WTC11 (cell line): ENCODE measurements at regions not wholly inside any gene's neighbourhood (a gene's known extent, or its start where the extent isn't known, plus 50 kb on each side); places are given as distances from the start of the nearest gene placed in this dataset.

Experiments
- ATAC-seq: fragments of 200-7000 bp; cut with Tn5 transposase; 2 replicates; pipeline ENCODE4 v1.10.0; 2021; ENCODE audit warnings: mild to moderate bottlenecking, moderate library complexity
- CTCF ChIA-PET: fragments of 300-600 bp; sonication (Branson Sonifier 250); formaldehyde crosslinking; loops from one replicate; lab custom pipeline; 2021; ENCODE audit warnings: antibody characterized with exemption; lab: Charles Lee
- POLR2A ChIA-PET: fragments of 350-600 bp; sonication (Branson Sonifier 250); formaldehyde crosslinking; loops from one replicate; lab custom pipeline; 2021; ENCODE audit warnings: antibody characterized with exemption; lab: Charles Lee
- DNase-seq: peaks from one replicate; pipeline ENCODE4 v3.0.0; 2021; ENCODE audit warnings: low spot score
- H3K27ac Mint-ChIP-seq: 2 replicates; pipeline ENCODE4 v1.8.0; 2021; ENCODE audit warnings: mixed read lengths
- H3K27me3 Mint-ChIP-seq: 2 replicates; pipeline ENCODE4 v1.8.0; 2021; ENCODE audit warnings: low read depth, mild to moderate bottlenecking, moderate library complexity, mixed read lengths
- H3K36me3 Mint-ChIP-seq: 2 replicates; pipeline ENCODE4 v1.8.0; 2021; ENCODE audit warnings: mixed read lengths
- H3K4me1 Mint-ChIP-seq: 2 replicates; pipeline ENCODE4 v1.8.0; 2022; ENCODE audit warnings: mixed read lengths
- H3K4me3 Mint-ChIP-seq: 2 replicates; pipeline ENCODE4 v1.8.0; 2021; ENCODE audit warnings: mild to moderate bottlenecking, moderate library complexity, mixed read lengths
- H3K9me3 Mint-ChIP-seq: 2 replicates; pipeline ENCODE4 v1.8.0; 2021; ENCODE audit warnings: mixed read lengths
- CBFB ChIP-seq: sonication (generic); formaldehyde crosslinking; IDR thresholded peaks from 2 replicates; pipeline ENCODE4 v1.8.1; 2022; ENCODE audit warnings: mild to moderate bottlenecking, low read depth, missing genetic modification reagents
- CREB1 ChIP-seq: sonication (generic); formaldehyde crosslinking; IDR thresholded peaks from 2 replicates; pipeline ENCODE4 v1.8.0; 2023; ENCODE audit warnings: mild to moderate bottlenecking, missing genetic modification reagents
- CREM ChIP-seq: sonication (generic); formaldehyde crosslinking; IDR thresholded peaks from 2 replicates; pipeline ENCODE4 v1.8.1; 2022; ENCODE audit warnings: mild to moderate bottlenecking, missing genetic modification reagents, moderate library complexity
- CTCF ChIP-seq: fragments of 200-600 bp; IDR thresholded peaks from 2 replicates; pipeline ENCODE4 v1.8.0; 2022; ENCODE audit warnings: antibody characterized with exemption
- ESRRA ChIP-seq: sonication (generic); formaldehyde crosslinking; IDR thresholded peaks from 2 replicates; pipeline ENCODE4 v1.8.1; 2022; ENCODE audit warnings: mild to moderate bottlenecking, missing genetic modification reagents, borderline replicate concordance
- FOXJ3 ChIP-seq: sonication (generic); formaldehyde crosslinking; IDR thresholded peaks from 2 replicates; pipeline ENCODE4 v1.9.0; 2021; ENCODE audit warnings: missing genetic modification reagents, mild to moderate bottlenecking, borderline replicate concordance
- FOXP1 ChIP-seq: sonication (generic); formaldehyde crosslinking; IDR thresholded peaks from 2 replicates; pipeline ENCODE4 v1.8.0; 2022; ENCODE audit warnings: missing genetic modification reagents, mild to moderate bottlenecking, moderate library complexity, borderline replicate concordance
- GRHL2 ChIP-seq: fragments of 250-450 bp; sonication (Bioruptor Pico); IDR thresholded peaks from 2 replicates; pipeline ENCODE4 v1.8.0; 2022; ENCODE audit warnings: mild to moderate bottlenecking, moderate library complexity; ENCODE audit not compliant: insufficient replicate concordance, severe bottlenecking
- HMGA2 ChIP-seq: fragments of 250-450 bp; sonication (Bioruptor Pico); IDR thresholded peaks from 2 replicates; pipeline ENCODE4 v1.4.0; 2021; ENCODE audit warnings: mild to moderate bottlenecking, moderate library complexity
- IRF2 ChIP-seq: sonication (generic); formaldehyde crosslinking; IDR thresholded peaks from 2 replicates; pipeline ENCODE4 v1.8.0; 2022; ENCODE audit warnings: low read depth, missing genetic modification reagents, borderline replicate concordance
- KAT7 ChIP-seq: sonication (generic); formaldehyde crosslinking; IDR thresholded peaks from 2 replicates; pipeline ENCODE4 v1.8.1; 2023; ENCODE audit warnings: missing genetic modification reagents, mild to moderate bottlenecking, borderline replicate concordance
- NFATC4 ChIP-seq: fragments of 250-450 bp; sonication (Bioruptor Pico); IDR thresholded peaks from 2 replicates; pipeline ENCODE4 v1.9.0; 2021; ENCODE audit warnings: mild to moderate bottlenecking
- NFYB ChIP-seq: sonication (generic); formaldehyde crosslinking; conservative IDR thresholded peaks from 2 replicates; pipeline ENCODE4 v1.8.0; 2022; ENCODE audit warnings: low read depth, missing genetic modification reagents
- NR2C2 ChIP-seq: sonication (generic); formaldehyde crosslinking; IDR thresholded peaks from 2 replicates; pipeline ENCODE4 v1.8.0; 2022; ENCODE audit warnings: mild to moderate bottlenecking, missing genetic modification reagents
- SMAD4 ChIP-seq: sonication (generic); formaldehyde crosslinking; IDR thresholded peaks from 2 replicates; pipeline ENCODE4 v1.8.0; 2022; ENCODE audit warnings: mild to moderate bottlenecking, missing genetic modification reagents
- TEAD1 ChIP-seq: sonication (generic); formaldehyde crosslinking; IDR thresholded peaks from 2 replicates; pipeline ENCODE4 v1.8.0; 2022; ENCODE audit warnings: mild to moderate bottlenecking, missing genetic modification reagents
- TP53 ChIP-seq: sonication (generic); formaldehyde crosslinking; IDR thresholded peaks from 2 replicates; pipeline ENCODE4 v1.8.1; 2023; ENCODE audit warnings: mild to moderate bottlenecking, missing genetic modification reagents
- ZBTB21 ChIP-seq: sonication (generic); formaldehyde crosslinking; IDR thresholded peaks from 2 replicates; pipeline ENCODE4 v1.8.1; 2023; ENCODE audit warnings: mild to moderate bottlenecking, missing genetic modification reagents, borderline replicate concordance
- ZNF219 ChIP-seq: sonication (generic); formaldehyde crosslinking; IDR thresholded peaks from 2 replicates; pipeline ENCODE4 v1.8.0; 2023; ENCODE audit warnings: missing genetic modification reagents, mild to moderate bottlenecking, borderline replicate concordance
- ZNF232 ChIP-seq: sonication (generic); formaldehyde crosslinking; IDR thresholded peaks from 2 replicates; pipeline ENCODE4 v1.8.0; 2022; ENCODE audit warnings: mild to moderate bottlenecking, missing genetic modification reagents
- ZNF423 ChIP-seq: fragments of 250-450 bp; sonication (Bioruptor Pico); IDR thresholded peaks from 2 replicates; pipeline ENCODE4 v2.1.2; 2022; ENCODE audit warnings: mild to moderate bottlenecking, moderate library complexity
- ZNF671 ChIP-seq: fragments of 250-450 bp; sonication (Bioruptor Pico); IDR thresholded peaks from 2 replicates; pipeline ENCODE4 v1.8.0; 2021; ENCODE audit warnings: mild to moderate bottlenecking
- ZSCAN18 ChIP-seq: fragments of 250-450 bp; sonication (Bioruptor Pico); IDR thresholded peaks from 2 replicates; pipeline ENCODE4 v2.1.2; 2022; ENCODE audit warnings: mild to moderate bottlenecking, moderate library complexity
- TF ChIP-seq, protein P1 (sequence below): sonication (generic); formaldehyde crosslinking; IDR thresholded peaks from 2 replicates; pipeline ENCODE4 v1.8.1; 2022; ENCODE audit warnings: low read depth, mild to moderate bottlenecking, moderate library complexity, missing genetic modification reagents, borderline replicate concordance
- TF ChIP-seq, protein P2 (sequence below): sonication (generic); formaldehyde crosslinking; IDR thresholded peaks from 2 replicates; pipeline ENCODE4 v1.8.1; 2023; ENCODE audit warnings: mild to moderate bottlenecking, missing genetic modification reagents
- TF ChIP-seq, protein P3 (sequence below): sonication (generic); formaldehyde crosslinking; IDR thresholded peaks from 2 replicates; pipeline ENCODE4 v1.8.0; 2022; ENCODE audit warnings: mild to moderate bottlenecking, missing genetic modification reagents

- H3K36me3 Mint-ChIP-seq = no peaks in the 10 kb centered on the region
- no peaks in the 10 kb centered on the region for H3K4me1 Mint-ChIP-seq
- no peak overlapping the region for H3K4me3 Mint-ChIP-seq
- no peak for ATAC-seq
- ChIA-PET POLR2A (no interaction called here), CTCF (no interaction called here)
- TF ChIP-seq ZNF671 (CRISPR knock-in tag) (no peak), SMAD4 (CRISPR knock-in tag) (no peak), CREB1 (CRISPR knock-in tag) (no peak), ESRRA (CRISPR knock-in tag) (no peak), NFATC4 (no peak), ZNF423 (CRISPR knock-in tag) (no peak), HMGA2 (CRISPR knock-in tag) (no peak), KAT7 (CRISPR knock-in tag) (no peak), CBFB (no peak), CTCF (no peak), ZNF232 (CRISPR knock-in tag) (no peak), TP53 (CRISPR knock-in tag) (no peak), NFYB (CRISPR knock-in tag) (no peak), FOXJ3 (no peak), NR2C2 (CRISPR knock-in tag) (no peak), ZNF219 (CRISPR knock-in tag) (no peak), ZBTB21 (CRISPR knock-in tag) (no peak)
- TF ChIP-seq, protein P1, sequence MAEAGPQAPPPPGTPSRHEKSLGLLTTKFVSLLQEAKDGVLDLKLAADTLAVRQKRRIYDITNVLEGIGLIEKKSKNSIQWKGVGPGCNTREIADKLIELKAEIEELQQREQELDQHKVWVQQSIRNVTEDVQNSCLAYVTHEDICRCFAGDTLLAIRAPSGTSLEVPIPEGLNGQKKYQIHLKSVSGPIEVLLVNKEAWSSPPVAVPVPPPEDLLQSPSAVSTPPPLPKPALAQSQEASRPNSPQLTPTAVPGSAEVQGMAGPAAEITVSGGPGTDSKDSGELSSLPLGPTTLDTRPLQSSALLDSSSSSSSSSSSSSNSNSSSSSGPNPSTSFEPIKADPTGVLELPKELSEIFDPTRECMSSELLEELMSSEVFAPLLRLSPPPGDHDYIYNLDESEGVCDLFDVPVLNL (CRISPR knock-in tag) = no peak
- TF ChIP-seq, protein P2, sequence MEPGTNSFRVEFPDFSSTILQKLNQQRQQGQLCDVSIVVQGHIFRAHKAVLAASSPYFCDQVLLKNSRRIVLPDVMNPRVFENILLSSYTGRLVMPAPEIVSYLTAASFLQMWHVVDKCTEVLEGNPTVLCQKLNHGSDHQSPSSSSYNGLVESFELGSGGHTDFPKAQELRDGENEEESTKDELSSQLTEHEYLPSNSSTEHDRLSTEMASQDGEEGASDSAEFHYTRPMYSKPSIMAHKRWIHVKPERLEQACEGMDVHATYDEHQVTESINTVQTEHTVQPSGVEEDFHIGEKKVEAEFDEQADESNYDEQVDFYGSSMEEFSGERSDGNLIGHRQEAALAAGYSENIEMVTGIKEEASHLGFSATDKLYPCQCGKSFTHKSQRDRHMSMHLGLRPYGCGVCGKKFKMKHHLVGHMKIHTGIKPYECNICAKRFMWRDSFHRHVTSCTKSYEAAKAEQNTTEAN = no peak
- TF ChIP-seq, all 79 proteins: peak for 0
- DNase-seq = no peak
- no peaks in the 10 kb centered on the region for H3K27me3 Mint-ChIP-seq
- H3K9me3 Mint-ChIP-seq = no peaks in the 10 kb centered on the region
- no peak overlapping the region for H3K27ac Mint-ChIP-seq
Measured at GRCh38 chr21:16086121-16086520, 356.3 kb downstream of the USP25 start.

DNA sequence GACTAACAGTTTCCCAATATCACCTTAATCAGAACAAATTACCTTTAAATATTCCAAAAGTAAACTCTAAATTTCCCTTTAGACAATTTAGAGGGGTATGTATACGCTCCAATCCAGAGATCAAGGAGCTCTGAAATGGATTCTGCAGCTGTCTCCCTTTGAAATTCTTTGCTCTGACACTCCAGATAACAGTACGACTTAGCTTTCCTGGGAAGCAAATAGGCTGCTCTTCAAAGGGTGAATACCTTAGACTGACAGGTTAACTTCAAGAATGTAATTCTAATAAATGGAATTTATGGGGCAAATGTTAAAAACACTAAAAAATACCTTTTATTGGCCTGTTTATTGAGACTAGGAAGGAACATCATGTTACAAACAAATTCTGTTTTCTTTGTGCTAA, 357.2 kb downstream of the USP25 start:
- CTCF ChIA-PET = interaction anchor here (1.4 kb wide), 1 partner anchor 107 kb away, joined by 4 read pairs; no protein-coding TSS in a partner anchor
- H3K9me3 Mint-ChIP-seq = no peaks in the 10 kb centered on the region

More for the DNA sequence above, 357.2 kb downstream of the USP25 start:
- Mint-ChIP-seq H3K4me1 (no peaks in the 10 kb centered on the region), H3K4me3 (no peak overlapping the region), H3K36me3 (no peaks in the 10 kb centered on the region), H3K27ac (no peak overlapping the region), H3K27me3 (no peaks in the 10 kb centered on the region)
- no peak for TF ChIP-seq ZSCAN18 (CRISPR knock-in tag)
- no peak for TF ChIP-seq IRF2
- no peak for TF ChIP-seq GRHL2 (CRISPR knock-in tag)
- TF ChIP-seq CREB1 (CRISPR knock-in tag) = no peak
- no peak for TF ChIP-seq CREM (CRISPR knock-in tag)
- TF ChIP-seq FOXP1 (CRISPR knock-in tag) = no peak
- TF ChIP-seq HMGA2 (CRISPR knock-in tag) = no peak
- TF ChIP-seq TEAD1 = no peak
- TF ChIP-seq, protein P3, sequence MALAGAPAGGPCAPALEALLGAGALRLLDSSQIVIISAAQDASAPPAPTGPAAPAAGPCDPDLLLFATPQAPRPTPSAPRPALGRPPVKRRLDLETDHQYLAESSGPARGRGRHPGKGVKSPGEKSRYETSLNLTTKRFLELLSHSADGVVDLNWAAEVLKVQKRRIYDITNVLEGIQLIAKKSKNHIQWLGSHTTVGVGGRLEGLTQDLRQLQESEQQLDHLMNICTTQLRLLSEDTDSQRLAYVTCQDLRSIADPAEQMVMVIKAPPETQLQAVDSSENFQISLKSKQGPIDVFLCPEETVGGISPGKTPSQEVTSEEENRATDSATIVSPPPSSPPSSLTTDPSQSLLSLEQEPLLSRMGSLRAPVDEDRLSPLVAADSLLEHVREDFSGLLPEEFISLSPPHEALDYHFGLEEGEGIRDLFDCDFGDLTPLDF (CRISPR knock-in tag) = no peak
- no peak for DNase-seq
- POLR2A ChIA-PET = no interaction called here
- no peak for ATAC-seq
